ENCODE measurements at regions not wholly inside any gene's neighbourhood (a gene's known extent, or its start where the extent isn't known, plus 50 kb on each side); places are given as distances from the start of the nearest gene placed in this dataset.
"Not testable (repeated sequence)": the region's sequence is repeated elsewhere in the genome, so short reads cannot be mapped to it uniquely, and the experiment has no call there.

DNA sequence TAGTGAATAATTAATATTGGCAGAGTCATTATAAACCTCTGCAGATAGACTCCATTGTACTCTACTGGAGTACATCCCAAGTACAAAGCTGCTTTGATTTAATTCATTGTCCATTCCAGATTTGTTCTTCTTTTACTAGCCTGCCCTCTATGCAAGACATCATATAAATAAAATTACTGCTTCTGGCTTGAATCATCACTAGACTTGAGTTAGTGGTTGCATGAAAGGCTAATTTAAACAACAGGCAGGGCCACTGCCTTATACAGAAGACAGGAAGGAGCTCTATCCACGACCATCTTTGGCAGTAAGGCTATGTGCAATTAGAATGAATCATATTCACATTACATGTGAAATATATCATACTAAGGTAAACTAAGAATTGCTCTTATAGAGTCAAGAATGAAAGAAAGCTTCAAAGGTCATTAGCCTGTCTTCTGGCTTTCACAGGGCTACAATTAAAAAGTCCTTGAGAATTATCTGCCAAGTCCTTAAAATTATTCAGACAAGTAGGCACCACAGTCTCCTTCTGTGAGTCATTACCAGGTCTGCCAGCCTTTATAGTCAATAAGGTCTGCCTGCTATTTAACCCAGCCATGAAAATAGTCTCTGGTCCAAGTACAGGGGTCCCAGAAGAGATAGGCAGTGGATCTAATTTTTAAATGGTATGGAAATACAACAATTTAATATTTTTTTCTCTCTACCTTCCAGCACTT is 631.8 kb downstream of the TMTC2 start:
- no peak for DNase-seq

DNA sequence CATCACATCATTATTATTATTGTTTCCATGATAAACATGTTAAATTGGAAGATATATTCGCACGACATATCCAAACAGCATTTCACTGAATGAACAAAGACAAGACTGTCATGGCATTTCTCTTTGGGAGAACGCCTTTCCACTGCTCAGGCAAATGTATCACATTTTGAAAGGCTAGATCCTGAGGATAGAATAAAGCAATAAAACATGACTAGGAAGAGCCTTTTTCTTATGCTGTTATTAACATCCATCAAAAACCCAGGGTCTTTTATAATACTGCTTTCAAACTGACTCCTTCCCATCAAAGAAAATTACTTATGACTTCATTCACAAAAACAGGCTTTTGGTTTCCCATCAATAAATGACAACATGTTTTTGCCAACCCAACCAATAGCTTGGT is 630.9 kb downstream of the TMTC2 start:
- no peak for DNase-seq

DNA sequence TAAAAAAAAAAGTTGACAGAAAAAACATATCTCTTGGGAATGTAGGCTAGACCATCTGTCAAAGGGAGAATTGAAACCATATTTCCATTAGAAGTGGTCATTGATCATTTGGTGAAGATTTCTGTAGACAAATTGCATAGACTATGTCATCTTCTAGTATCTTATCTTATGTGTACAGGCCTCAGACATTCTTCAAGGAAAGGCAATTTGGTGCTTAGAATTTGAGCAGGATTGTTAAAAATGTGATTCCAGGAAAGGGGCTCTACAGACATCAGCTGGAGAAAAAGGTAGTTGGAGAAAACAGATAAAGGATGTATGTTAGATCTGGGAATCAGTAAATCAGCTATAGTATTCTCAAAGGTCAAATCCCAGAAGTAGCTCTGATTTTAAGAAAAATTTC is 627.1 kb downstream of the TMTC2 start:
- no peak for DNase-seq

DNA sequence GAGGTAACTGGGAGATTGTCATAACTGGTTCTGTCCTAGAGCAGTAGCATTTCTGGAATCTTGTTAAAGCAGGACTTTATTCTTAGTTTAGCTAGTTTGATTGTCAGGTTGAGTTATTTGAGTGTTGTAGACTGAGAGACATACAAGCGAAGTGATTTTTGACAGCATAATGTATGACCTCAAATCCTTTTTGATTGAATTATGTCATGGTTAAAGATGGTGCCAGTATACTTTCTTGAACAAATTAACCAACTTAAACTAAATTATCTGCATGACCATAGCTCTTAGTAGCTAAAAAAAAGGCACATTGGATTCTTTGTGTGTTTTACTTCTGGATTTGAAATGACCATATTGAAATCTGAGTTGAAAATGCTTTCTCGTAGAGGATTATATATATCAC is 626.6 kb downstream of the TMTC2 start:
- no peak for DNase-seq

DNA sequence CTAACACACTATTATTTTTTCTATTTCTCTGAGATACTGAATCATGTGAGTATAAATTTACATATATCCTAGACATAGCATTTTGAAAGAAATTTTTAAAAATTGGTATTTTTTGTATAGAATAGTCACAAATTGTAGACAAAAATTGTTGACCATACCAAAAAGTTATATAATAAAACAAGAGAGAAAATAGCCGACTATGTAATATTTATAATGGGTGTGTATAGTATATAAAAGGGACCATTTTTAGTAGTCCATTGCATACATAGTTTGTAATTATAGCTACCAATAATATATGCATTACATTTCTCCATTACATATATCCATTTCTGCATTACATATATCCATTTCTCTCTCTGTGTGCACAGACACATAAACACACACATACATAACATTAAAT is 590.2 kb downstream of the TMTC2 start:
- no peak for DNase-seq

DNA sequence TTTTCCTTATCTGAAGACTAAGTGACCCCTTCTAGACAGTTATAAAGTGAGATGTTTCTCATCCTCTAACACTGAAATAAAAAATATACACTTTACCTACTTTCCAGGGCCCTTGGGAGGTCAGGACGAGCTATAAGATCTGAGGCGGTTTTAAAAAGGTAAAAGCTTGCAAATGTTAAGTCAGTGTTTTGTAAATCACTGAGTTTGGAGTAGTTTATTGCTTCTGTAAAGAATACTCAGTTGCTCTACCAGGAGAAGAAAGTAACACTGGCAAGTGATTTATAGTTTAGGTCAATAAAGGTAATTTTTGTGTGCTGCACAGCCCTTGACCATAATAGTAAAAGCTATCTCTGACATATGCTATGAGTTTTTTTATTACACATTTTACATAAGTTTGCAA is 584.5 kb downstream of the TMTC2 start:
- DNase-seq: no peak

DNA sequence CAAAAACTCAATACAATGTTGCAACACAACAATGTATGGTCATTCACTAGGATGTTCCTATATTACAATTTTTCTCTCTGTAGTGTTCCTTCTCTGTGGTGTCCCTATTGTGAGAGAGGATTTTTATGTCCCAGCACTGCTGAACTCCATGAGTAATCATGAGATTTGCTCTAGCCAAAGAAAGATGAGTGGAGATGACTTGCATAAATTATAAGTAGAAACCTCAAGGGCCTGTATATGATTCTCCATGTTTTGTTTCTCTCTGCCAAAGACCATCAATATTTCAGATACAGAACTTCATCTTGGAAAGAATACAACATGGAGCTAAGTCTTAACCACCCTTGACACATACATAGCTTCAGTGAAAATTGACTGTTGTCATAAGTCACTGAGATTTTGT is 579.1 kb downstream of the TMTC2 start:
- DNase-seq: no peak

DNA sequence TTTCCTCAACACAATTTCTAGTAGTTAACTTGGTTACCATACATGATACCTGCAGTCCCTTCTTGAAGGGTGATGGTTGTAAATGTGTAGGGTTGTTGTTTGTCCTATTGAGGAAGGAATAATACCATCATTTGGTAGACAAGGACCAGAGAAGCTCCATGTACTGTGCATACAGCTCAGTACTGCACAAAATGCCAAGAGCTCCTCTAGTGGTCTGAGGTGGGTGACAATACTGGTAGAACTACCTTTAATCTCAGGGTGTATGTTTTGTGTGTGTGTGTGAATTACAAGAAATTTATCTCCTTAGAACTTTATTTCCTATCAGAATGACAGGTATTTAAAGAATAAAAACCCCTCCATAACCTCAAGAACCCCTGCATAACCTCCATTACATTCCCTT is 575.3 kb downstream of the TMTC2 start:
- DNase-seq: no peak

DNA sequence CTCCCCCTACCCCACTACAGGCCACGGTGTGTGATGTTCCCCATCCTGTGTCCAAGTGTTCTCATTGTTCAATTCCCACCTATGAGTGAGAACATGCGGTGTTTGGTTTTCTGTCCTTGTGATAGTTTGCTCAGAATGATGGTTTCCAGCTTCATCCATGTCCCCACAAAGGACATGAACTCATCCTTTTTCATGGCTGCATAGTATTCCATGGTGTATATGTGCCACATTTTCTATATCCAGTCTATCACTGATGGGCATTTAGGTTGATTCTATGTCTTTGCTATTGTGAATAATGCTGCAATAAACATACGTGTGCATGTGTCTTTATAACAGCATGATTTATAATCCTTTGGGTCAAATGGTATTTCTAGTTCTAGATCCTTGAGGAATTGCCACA is 573.4 kb downstream of the TMTC2 start:
- DNase-seq: not testable (repeated sequence)

DNA sequence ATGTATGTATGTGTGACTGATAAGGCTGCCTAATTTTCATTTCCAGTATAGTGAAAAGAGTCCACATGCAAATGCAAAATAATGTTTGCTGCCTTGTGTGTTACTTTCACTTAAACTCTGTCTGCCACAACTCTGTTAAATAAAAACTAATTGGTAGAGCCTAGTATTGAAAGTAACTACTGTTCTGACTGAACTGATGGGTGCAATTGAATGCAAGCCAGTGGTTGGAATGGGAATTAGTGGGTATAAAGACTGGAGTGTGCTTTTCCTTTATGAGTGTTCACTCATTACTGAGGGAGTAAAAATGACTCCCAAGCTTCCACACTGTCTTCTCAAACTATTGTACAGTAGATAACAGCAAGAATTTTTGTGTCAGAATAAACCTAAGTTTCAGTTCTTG is 571.0 kb downstream of the TMTC2 start:
- no peak for DNase-seq

DNA sequence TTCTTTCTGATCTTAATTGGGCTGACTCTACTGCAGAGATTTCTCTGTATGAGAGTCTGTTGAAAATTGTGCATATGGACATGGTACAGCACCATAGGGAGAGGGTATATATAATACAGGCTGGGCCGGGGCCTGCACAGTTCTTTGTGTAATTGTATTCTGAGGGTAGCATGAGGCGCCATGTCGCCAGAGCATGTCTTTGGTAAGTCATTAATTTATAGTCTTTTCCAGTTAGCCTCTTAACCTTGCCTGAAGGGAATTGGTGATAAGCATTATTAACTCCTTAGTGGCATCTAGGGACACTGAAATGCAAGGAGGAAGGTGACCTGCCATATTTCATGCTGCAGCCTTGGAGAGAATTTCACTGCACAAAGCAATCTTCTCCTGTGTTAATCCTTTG is 569.9 kb downstream of the TMTC2 start:
- DNase-seq: no peak

GRCh38 chr12:83250866-83251265 is 564.2 kb downstream of the TMTC2 start:
- no peak for DNase-seq

- no peak for DNase-seq
Observed at GRCh38 chr12:83245156-83245555, 558.5 kb downstream of the TMTC2 start.

DNA sequence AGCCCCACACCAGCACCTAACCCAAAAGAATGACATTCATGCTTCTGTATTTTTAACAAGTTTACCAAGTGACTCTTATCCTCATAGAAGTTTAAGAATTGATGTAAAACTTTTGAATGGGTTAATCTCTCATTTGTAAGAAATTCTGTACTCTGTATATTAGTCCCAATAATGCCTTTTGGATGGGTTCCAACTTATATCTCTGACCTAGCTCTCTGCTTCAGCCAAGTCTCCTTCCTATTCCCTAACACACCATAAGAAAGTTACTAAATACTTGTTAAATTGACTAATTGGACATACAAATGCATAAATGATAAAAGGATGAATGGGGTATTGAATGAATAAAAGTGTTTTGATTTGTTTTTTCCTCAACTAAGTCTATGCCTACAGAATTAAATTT is 557.3 kb downstream of the TMTC2 start:
- DNase-seq: no peak

DNA sequence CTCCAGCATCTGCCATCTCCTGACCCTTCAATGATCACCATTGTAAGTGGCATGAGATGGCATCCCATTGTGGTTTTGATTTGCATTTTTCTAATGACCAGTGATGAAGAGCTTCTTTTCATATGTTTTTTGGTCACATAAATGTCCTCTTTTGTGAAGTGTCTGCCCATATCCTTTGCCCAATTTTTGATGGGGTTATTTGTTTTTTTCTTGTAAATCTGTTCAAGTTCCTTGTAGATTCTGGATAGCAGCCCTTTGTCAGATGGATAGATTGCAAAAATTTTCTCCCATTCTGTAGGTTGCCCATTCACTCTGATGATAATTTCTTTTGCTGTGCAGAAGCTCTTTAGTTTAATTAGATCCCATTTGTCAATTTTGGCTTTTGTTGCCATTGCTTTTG is 547.3 kb downstream of the TMTC2 start:
- not testable (repeated sequence) for DNase-seq

GRCh38 chr12:83226960-83227359 is 540.3 kb downstream of the TMTC2 start:
- DNase-seq: not testable (repeated sequence)

DNA sequence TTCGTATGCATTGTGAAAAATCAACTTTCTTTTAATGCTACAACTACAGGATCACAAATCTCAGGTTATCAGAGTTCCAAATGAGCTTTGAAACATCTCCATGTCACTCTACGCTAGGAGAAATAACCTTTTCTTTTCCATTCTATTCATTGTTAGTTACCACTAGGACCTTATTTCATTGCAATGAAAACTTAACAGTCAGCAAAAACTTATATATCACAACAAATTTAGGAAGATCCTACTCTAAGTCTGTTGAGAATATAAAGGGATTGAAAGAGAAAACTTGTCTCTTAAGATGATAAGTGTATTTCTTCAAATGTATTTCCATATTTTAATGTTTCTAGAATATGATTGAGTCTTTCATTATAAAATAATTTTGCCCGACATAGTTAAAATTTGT is 539.1 kb downstream of the TMTC2 start:
- DNase-seq: no peak

GRCh38 chr12:83224012-83224411 is 537.3 kb downstream of the TMTC2 start:
- no peak for DNase-seq

DNA sequence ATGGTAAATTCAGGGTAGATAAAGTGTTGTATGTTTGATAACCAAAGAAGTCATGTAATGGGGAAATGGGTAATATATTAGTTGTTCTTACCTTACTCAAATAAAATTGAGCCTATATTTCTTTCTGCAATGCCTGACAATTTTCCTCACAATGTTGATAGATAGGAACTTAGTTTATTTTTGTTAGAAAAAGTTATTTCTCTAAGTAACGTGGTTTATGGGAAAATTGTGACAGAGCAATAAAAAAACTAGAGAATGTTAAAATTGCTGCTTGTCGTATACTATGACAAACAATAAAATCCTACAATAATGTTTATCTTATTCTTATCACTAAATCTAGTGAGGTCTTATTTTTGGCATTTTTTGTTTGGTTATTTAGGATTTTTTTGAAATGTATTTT is 534.1 kb downstream of the TMTC2 start:
- DNase-seq: no peak

DNA sequence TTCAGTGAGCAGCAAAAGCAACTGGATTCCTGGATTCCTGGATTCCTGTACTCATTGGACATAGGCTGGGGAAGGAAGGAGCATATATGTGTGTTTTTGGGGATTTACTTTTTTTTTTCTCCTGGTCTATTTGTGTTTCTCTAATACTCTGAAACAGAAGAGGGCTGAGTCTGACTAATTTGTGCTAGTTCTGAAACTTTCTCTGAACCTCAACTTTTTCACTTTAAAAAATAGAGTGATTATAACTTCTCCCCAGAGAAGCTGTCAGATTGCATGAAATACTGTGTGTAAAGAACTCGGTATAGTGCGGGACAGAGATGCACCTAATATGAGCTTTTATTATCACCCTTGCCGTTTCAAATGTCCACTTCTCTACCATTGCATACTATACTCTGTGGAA is 529.5 kb downstream of the TMTC2 start:
- no peak for DNase-seq

DNA sequence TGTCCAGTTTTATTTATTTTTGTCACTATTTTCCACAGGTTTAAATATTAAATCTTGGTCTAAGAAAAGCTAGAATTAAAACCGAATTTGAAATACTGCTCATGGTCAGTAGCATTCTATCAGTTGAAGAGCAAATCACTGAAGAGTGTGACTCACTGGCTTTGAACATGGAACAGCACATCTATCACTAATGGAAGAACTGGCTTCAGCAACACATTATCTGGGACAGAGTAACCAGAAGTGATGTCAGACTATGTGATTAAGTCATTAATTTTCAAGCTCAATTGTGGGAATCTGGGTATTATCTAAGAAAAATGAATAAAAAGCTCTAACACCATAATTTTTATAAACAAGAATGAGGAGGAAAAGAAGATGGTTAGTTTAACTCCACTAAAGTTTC is 527.5 kb downstream of the TMTC2 start:
- DNase-seq: no peak

DNA sequence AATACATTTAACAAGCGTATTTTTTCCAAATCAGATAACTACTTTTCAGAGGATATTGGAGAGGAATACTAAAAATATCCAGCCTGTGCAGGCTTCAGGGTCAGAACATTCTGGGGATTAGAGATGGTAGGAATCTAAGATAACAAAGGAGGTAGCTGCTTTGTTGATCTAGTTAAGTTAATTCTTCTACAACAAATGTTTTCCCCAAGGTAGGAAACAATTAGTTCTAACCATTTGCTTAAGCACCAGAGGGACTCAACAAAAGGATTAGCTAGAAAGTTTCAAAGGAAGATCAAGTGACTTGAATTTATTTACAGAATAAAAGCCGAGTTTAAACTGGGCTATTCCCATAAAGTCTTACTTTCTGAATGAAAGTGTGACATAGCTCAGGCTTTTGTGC is 524.2 kb downstream of the TMTC2 start:
- no peak for DNase-seq

DNA sequence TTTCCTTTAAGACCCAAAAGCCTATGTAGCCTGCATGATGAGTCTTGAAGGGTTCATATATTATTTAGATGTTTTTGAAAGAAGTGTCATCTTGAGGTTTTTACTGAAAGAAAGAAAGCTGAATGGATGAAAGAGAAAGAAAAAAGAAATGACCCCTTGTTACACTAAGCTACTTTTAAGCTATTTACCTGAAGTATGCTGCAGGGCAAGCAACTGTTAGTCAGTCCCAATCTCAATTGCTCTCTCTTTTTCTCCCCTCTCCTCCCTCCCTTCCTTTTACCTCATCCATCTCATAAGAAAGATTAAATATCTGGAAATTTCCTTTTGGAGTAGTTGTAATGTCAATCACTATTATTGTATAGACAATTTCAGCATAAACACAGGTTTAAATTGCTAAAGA is 512.4 kb downstream of the TMTC2 start:
- no peak for DNase-seq

DNA sequence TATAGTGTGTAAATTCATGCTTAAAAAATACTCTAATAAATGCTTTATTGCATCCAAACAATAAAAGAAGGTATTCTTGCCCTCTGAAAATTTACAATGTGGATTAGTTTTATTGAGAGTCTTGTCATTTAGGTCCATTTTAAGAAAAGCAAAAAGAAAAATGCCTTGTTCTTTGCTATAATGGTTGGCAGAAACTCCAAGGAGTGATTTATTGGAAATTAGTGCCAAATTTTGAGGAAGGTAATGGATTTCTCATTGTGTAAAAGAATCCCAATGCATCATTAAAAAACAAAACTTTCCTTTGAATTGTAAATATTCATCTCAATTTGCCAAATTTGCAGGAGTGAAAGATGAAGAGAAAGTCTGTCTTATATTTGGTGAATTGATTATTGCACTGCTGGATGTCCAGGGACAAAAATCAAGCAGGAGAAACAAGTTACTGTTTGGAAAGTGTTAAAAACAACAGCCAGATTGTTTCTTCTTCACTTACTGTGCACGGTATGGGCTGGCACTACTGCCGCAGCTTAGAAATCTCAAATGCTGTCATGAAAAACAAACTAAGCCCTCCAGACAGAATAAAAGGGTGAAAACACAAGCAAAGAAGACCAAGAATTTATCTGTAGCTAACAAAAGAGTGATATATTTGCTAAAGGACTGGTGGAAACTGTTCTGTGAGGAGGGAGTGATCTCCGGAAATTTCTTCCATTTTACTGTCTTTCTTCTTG is 511.7 kb downstream of the TMTC2 start:
- DNase-seq: no peak

GRCh38 chr12:83197483-83197914 is 510.8 kb downstream of the TMTC2 start:
- no peak for DNase-seq
